ENCODE measurements at regions not wholly inside any gene's neighbourhood (a gene's known extent, or its start where the extent isn't known, plus 50 kb on each side); places are given as distances from the start of the nearest gene placed in this dataset.

DNA sequence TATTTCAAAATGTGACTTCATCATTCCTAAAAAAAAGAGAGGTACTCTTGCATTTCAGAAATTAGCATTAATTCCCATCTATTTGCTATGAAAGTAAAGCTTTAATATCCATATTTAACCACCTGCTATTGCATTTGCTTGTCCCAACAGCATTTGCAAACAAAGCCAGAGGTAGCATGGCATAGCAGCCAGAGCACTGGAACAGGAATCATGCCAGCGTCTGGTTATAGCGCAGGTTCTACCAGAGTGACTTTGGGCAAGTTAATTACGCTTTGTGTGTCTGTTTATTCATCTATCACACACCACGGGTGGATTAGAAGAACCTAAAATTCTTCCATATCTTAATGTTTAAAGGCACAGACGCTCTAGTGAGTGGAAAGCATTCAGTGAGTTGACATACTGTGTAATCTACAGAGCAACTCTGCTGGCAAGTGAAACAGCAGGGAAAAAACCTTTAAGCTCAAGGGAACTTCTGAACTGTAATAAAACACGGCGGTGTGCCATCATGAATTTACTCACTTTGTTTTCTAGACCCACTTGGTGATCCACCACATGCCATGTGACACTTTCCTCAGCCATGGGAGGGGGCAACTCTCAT, 76.6 kb upstream of the QRFPR start:
- peaks cover 2% of the 10 kb centered on the region for H3K27me3 ChIP-seq (ENCODE audit: control insufficient read depth, insufficient read depth, low read length)
- ChIA-PET CTCF (interaction anchor here (0.6 kb wide), 1 partner anchor 539 kb away, joined by 4 read pairs; no protein-coding TSS in a partner anchor), POLR2A (no interaction called here)

DNA sequence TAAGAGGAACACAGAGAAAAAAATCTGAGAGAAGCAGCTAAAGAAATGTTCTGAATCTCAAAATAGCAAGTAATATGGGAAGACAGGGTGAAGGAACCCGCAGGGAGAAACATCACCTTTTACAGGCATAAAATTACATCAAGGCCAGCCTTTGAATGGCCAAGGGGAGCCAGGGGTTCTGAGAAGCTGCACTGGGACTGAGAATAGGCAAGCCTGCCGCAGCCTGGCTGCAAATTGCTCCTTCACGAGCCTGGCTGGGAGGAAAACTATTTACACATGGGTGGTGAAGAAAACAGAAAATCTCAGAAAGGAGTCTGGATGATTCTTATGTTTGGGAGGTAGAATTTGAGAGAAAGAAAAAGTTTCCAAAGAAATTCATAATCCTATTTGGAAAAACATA, 74.5 kb upstream of the QRFPR start:
- no peaks in the 10 kb centered on the region for H3K9me3 ChIP-seq (ENCODE audit: control insufficient read depth, insufficient read depth, low read length)
- POLR2A ChIA-PET = no interaction called here
- H3K27ac ChIP-seq (ENCODE audit: low read depth, low read length) = no peak overlapping the region
- H3K4me3 ChIP-seq (ENCODE audit: low read depth, low read length) = no peak overlapping the region
- no peak for DNase-seq (ENCODE audit: low read depth, low spot score)
- H3K27me3 ChIP-seq (ENCODE audit: control insufficient read depth, insufficient read depth, low read length) = peaks cover 2% of the 10 kb centered on the region
- TF ChIP-seq CTCF (IDR thresholded peaks at IDR 0.05; ENCODE audit: low read depth, low read length) = no peak
- CTCF ChIA-PET = no interaction called here

More for the DNA sequence above, 76.6 kb upstream of the QRFPR start:
- Histone ChIP-seq H3K27ac (ENCODE audit: low read depth, low read length) (no peak overlapping the region), H3K9me3 (ENCODE audit: control insufficient read depth, insufficient read depth, low read length) (no peaks in the 10 kb centered on the region), H3K4me3 (ENCODE audit: low read depth, low read length) (no peak overlapping the region)
- no peak for DNase-seq (ENCODE audit: low read depth, low spot score)
- TF ChIP-seq CTCF (IDR thresholded peaks at IDR 0.05; ENCODE audit: low read depth, low read length) = no peak

DNA sequence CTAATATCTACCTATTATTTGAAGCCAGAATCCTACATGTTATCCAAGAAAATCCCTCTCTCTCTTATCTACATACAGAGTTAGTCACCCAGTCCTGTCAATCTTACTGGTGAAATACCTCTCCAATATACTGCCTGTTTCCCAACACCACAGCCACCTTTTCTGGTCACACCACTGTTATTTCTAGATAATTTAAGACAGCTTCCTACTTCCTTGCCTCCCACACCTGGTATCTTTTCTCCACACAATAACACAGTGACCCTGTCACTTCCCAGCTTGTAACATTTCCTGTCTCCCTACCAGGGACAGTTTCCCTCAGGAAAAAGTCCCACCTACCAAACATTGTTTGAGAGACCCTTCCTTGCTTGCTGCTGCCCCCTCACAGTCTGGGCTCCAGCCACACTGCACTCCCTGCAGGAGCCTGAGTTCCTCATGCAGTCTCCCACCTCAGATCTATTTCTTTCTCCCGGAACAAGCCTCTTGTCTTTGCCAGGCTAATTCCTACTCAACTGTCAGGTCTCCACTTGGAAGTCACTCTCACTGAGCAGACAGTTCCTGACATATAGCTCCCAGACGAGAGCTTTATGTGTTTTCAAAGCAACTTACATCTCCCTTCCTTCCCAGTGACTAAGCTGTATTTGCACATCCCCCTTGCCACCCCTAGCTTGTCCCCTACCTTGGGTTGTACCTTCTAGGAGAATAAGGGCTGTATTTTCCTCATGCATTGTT, 73.6 kb upstream of the QRFPR start:
- H3K27me3 ChIP-seq (ENCODE audit: control insufficient read depth, insufficient read depth, low read length) = peaks cover 2% of the 10 kb centered on the region
- no peak overlapping the region for H3K4me3 ChIP-seq (ENCODE audit: low read depth, low read length)
- ChIA-PET POLR2A (no interaction called here), CTCF (interaction anchor here (2.6 kb wide), 1 partner anchor 8 kb away, joined by 11 read pairs; no protein-coding TSS in a partner anchor)
- no peak for DNase-seq (ENCODE audit: low read depth, low spot score)
- no peak overlapping the region for H3K27ac ChIP-seq (ENCODE audit: low read depth, low read length)
- TF ChIP-seq CTCF (IDR thresholded peaks at IDR 0.05; ENCODE audit: low read depth, low read length) = no peak
- H3K9me3 ChIP-seq (ENCODE audit: control insufficient read depth, insufficient read depth, low read length) = no peaks in the 10 kb centered on the region

- TF ChIP-seq CTCF (IDR thresholded peaks at IDR 0.05; ENCODE audit: low read depth, low read length) = no peak
- ChIA-PET CTCF (interaction anchor here (1.4 kb wide), 1 partner anchor 11 kb away, joined by 5 read pairs; no protein-coding TSS in a partner anchor), POLR2A (no interaction called here)
- peaks cover 2% of the 10 kb centered on the region for H3K27me3 ChIP-seq (ENCODE audit: control insufficient read depth, insufficient read depth, low read length)
- no peak overlapping the region for H3K4me3 ChIP-seq (ENCODE audit: low read depth, low read length)
- H3K27ac ChIP-seq (ENCODE audit: low read depth, low read length) = no peak overlapping the region
- no peaks in the 10 kb centered on the region for H3K9me3 ChIP-seq (ENCODE audit: control insufficient read depth, insufficient read depth, low read length)
- no peak for DNase-seq (ENCODE audit: low read depth, low spot score)
These were observed 70.5 kb upstream of the QRFPR start for GRCh38 chr4:121451310-121451709.

GRCh38 chr4:121449416-121449815, 68.6 kb upstream of the QRFPR start:
- no peak for TF ChIP-seq CTCF (IDR thresholded peaks at IDR 0.05; ENCODE audit: low read depth, low read length)
- POLR2A ChIA-PET = no interaction called here
- CTCF ChIA-PET = interaction anchor here (0.7 kb wide), 1 partner anchor 15 kb away, joined by 3 read pairs; no protein-coding TSS in a partner anchor
- no peak for DNase-seq (ENCODE audit: low read depth, low spot score)
- no peaks in the 10 kb centered on the region for H3K27me3 ChIP-seq (ENCODE audit: control insufficient read depth, insufficient read depth, low read length)
- H3K9me3 ChIP-seq (ENCODE audit: control insufficient read depth, insufficient read depth, low read length) = no peaks in the 10 kb centered on the region
- H3K27ac ChIP-seq (ENCODE audit: low read depth, low read length) = no peak overlapping the region
- H3K4me3 ChIP-seq (ENCODE audit: low read depth, low read length) = no peak overlapping the region

All from AG04450 (cell line).